ENCODE measurements at regions not wholly inside any gene's neighbourhood (a gene's known extent, or its start where the extent isn't known, plus 50 kb on each side); places are given as distances from the start of the nearest gene placed in this dataset.

DNA sequence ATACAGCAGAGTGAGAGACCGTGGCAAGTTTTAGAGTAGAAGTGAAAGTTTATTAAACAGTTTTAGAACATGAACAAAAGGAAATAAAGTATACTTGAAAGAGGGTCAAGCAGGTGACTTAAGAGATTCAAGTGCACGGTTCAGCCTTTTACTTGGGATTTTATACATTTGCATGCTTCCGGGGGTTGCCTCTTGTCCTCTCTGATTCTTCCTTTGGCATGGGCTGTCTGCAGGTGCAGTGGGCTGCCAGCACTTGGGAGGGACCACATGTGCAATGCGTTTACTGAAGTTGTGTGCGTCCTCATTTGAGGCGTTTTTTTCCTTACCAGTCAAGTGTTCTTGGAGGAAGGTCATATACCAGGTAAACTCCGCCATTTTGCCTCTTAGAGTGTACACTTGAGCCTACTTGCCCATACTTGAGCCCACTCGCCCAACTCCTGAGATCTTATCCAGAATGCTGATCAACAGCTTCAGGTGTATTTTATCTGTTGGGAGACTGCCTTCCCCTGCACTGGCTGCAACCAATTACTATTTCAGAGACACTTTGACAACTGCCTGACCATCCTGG, 195.2 kb downstream of the IRX5 start:
- Histone ChIP-seq H3K18ac (ENCODE audit: low read length) (no peak overlapping the region), H3K23ac (ENCODE audit: low read length) (no peak overlapping the region), H3K4me3 (ENCODE audit: low read depth, low read length) (no peak overlapping the region), H3K36me3 (ENCODE audit: control insufficient read depth in 1 of 2, insufficient read depth in 2 of 2, low read length in 2 of 2) (no peaks in the 10 kb centered on the region), H2AK5ac (ENCODE audit: low read length) (no peak overlapping the region), H2BK12ac (ENCODE audit: low read length) (no peak overlapping the region), H3K27ac (ENCODE audit: low read depth, low read length) (no peak overlapping the region), H3K9me3 (ENCODE audit: insufficient read depth, low read depth, low read length) (no peaks in the 10 kb centered on the region), H3K4me1 (ENCODE audit: control insufficient read depth in 1 of 2, insufficient read depth in 2 of 2, low read length in 2 of 2) (no peaks in the 10 kb centered on the region), H3K27me3 (ENCODE audit: insufficient read depth, low read length) (no peaks in the 10 kb centered on the region), H3K79me2 (ENCODE audit: control insufficient read depth, insufficient read depth, low read length, poor library complexity) (no peaks in the 10 kb centered on the region), H2BK5ac (ENCODE audit: low read depth, low read length, poor library complexity) (no peak overlapping the region), H2BK120ac (ENCODE audit: insufficient read depth, low read length, poor library complexity) (no peak overlapping the region), H3K9ac (ENCODE audit: low read length) (no peak overlapping the region), H3K14ac (ENCODE audit: low read length) (no peak overlapping the region), H3K79me1 (ENCODE audit: low read length) (no peaks in the 10 kb centered on the region), H3K4me2 (ENCODE audit: low read length) (no peak overlapping the region), H3K4ac (ENCODE audit: low read depth, low read length) (no peak overlapping the region), H4K8ac (ENCODE audit: low read depth, low read length) (no peak overlapping the region), H4K12ac (ENCODE audit: low read depth, low read length) (no peak overlapping the region), H4K91ac (ENCODE audit: low read depth, low read length) (no peak overlapping the region), H2AFZ (ENCODE audit: insufficient read depth, low read length, poor library complexity) (no peak overlapping the region)
- no peak for DNase-seq
- no CpG with 5 or more reads among the region's 8 CpGs for WGBS (ENCODE audit: extremely low coverage, insufficient coverage, insufficient read length)

DNA sequence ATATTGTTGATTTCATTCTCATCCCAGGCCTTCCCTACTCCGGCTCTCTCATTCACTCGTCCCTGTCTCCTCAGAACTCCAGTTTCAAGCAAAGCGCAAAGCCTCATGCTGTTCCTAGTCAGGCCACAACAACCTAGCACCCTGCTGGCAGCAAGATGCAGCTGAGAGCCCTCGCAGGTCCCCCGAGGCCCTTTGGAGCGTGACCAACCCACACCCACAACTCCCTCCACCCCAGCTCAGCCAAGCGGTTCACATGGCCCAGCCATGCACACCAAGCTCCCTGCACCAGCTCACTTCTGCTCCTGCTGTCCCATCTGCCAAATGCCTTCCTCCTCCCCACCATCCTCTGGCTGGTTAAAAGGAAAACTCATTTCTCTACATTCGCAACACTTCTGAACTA, 195.8 kb downstream of the IRX5 start:
- no peaks in the 10 kb centered on the region for H3K4me1 ChIP-seq (ENCODE audit: control insufficient read depth in 1 of 2, insufficient read depth in 2 of 2, low read length in 2 of 2)
- no CpG with 5 or more reads among the region's 8 CpGs for WGBS (ENCODE audit: extremely low coverage, insufficient coverage, insufficient read length)

DNA sequence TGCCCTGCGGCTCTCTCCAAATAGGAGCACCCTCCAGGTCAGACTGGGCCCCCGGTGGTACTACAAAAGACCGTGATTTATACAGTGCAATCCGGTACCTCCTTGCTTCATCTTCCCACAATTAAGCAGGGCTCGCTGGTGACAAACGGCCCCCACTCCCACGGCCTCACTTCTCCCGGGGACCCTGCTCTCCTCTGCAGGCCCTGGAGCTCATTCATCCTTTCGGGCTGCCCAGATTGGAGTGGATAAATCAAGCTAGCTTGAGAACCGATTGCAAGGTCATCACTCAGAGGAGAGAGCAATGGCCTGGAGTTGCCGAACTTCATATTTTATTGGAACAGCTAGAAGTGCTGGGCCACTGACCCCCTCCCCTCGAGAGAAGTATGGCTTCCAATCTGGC, 193.5 kb upstream of the IRX6 start:
- Histone ChIP-seq H3K9ac (ENCODE audit: low read length) (no peak overlapping the region), H3K4me3 (ENCODE audit: low read depth, low read length) (no peak overlapping the region), H4K12ac (ENCODE audit: low read depth, low read length) (no peak overlapping the region), H4K91ac (ENCODE audit: low read depth, low read length) (no peak overlapping the region), H2BK12ac (ENCODE audit: low read length) (no peak overlapping the region), H3K4me1 (ENCODE audit: control insufficient read depth in 1 of 2, insufficient read depth in 2 of 2, low read length in 2 of 2) (no peaks in the 10 kb centered on the region), H3K9me3 (ENCODE audit: insufficient read depth, low read depth, low read length) (no peaks in the 10 kb centered on the region), H3K18ac (ENCODE audit: low read length) (no peak overlapping the region), H3K36me3 (ENCODE audit: control insufficient read depth in 1 of 2, insufficient read depth in 2 of 2, low read length in 2 of 2) (no peaks in the 10 kb centered on the region), H2BK120ac (ENCODE audit: insufficient read depth, low read length, poor library complexity) (no peak overlapping the region), H3K79me1 (ENCODE audit: low read length) (no peaks in the 10 kb centered on the region), H3K4ac (ENCODE audit: low read depth, low read length) (no peak overlapping the region), H3K14ac (ENCODE audit: low read length) (no peak overlapping the region), H2BK5ac (ENCODE audit: low read depth, low read length, poor library complexity) (no peak overlapping the region), H2AK5ac (ENCODE audit: low read length) (no peak overlapping the region), H4K8ac (ENCODE audit: low read depth, low read length) (no peak overlapping the region), H3K27ac (ENCODE audit: low read depth, low read length) (no peak overlapping the region), H2AFZ (ENCODE audit: insufficient read depth, low read length, poor library complexity) (no peak overlapping the region), H3K27me3 (ENCODE audit: insufficient read depth, low read length) (no peaks in the 10 kb centered on the region), H3K4me2 (ENCODE audit: low read length) (no peak overlapping the region), H3K79me2 (ENCODE audit: control insufficient read depth, insufficient read depth, low read length, poor library complexity) (no peaks in the 10 kb centered on the region), H3K23ac (ENCODE audit: low read length) (no peak overlapping the region)
- no peak for DNase-seq
- no CpG with 5 or more reads among the region's 12 CpGs for WGBS (ENCODE audit: extremely low coverage, insufficient coverage, insufficient read length)

More for the DNA sequence above, 195.8 kb downstream of the IRX5 start:
- Histone ChIP-seq H3K79me2 (ENCODE audit: control insufficient read depth, insufficient read depth, low read length, poor library complexity) (no peaks in the 10 kb centered on the region), H3K27ac (ENCODE audit: low read depth, low read length) (no peak overlapping the region), H4K91ac (ENCODE audit: low read depth, low read length) (no peak overlapping the region), H3K4me2 (ENCODE audit: low read length) (no peak overlapping the region), H2AFZ (ENCODE audit: insufficient read depth, low read length, poor library complexity) (no peak overlapping the region), H3K18ac (ENCODE audit: low read length) (no peak overlapping the region), H2BK12ac (ENCODE audit: low read length) (no peak overlapping the region), H3K36me3 (ENCODE audit: control insufficient read depth in 1 of 2, insufficient read depth in 2 of 2, low read length in 2 of 2) (no peaks in the 10 kb centered on the region), H4K8ac (ENCODE audit: low read depth, low read length) (no peak overlapping the region), H2BK5ac (ENCODE audit: low read depth, low read length, poor library complexity) (no peak overlapping the region), H4K12ac (ENCODE audit: low read depth, low read length) (no peak overlapping the region), H3K23ac (ENCODE audit: low read length) (no peak overlapping the region), H3K9me3 (ENCODE audit: insufficient read depth, low read depth, low read length) (no peaks in the 10 kb centered on the region), H3K27me3 (ENCODE audit: insufficient read depth, low read length) (no peaks in the 10 kb centered on the region), H3K4me3 (ENCODE audit: low read depth, low read length) (no peak overlapping the region), H3K9ac (ENCODE audit: low read length) (no peak overlapping the region), H3K4ac (ENCODE audit: low read depth, low read length) (no peak overlapping the region), H3K14ac (ENCODE audit: low read length) (no peak overlapping the region), H2AK5ac (ENCODE audit: low read length) (no peak overlapping the region), H3K79me1 (ENCODE audit: low read length) (no peaks in the 10 kb centered on the region), H2BK120ac (ENCODE audit: insufficient read depth, low read length, poor library complexity) (no peak overlapping the region)
- no peak for DNase-seq

DNA sequence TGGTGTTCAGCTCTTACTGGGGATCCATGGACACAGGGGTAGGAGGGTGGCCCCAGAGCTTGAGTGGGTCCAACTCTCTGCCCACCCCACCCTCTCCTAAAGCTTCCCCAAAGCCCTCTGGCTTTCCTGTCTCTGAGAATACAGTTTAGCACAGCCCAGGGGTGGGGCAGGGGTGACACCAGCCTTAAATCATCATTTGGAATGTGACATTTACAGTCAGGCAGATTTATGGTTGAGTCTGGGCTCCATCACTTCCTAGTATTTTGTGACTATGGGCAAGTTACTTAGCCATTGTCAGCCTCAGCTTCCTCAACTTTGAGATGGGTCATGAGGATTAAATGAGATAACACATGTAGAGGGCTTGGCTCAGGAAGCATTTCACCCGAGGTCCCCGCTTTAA, 193.1 kb upstream of the IRX6 start:
- no peak overlapping the region for H3K23ac ChIP-seq (ENCODE audit: low read length)
- H3K4me1 ChIP-seq (ENCODE audit: control insufficient read depth in 1 of 2, insufficient read depth in 2 of 2, low read length in 2 of 2): no peaks in the 10 kb centered on the region
- H4K8ac ChIP-seq (ENCODE audit: low read depth, low read length): no peak overlapping the region
- no peak overlapping the region for H3K4me3 ChIP-seq (ENCODE audit: low read depth, low read length)
- H3K4me2 ChIP-seq (ENCODE audit: low read length): no peak overlapping the region
- H3K79me2 ChIP-seq (ENCODE audit: control insufficient read depth, insufficient read depth, low read length, poor library complexity): no peaks in the 10 kb centered on the region
- H3K9me3 ChIP-seq (ENCODE audit: insufficient read depth, low read depth, low read length): no peaks in the 10 kb centered on the region
- H3K79me1 ChIP-seq (ENCODE audit: low read length): no peaks in the 10 kb centered on the region
- H2BK12ac ChIP-seq (ENCODE audit: low read length): no peak overlapping the region
- H3K4ac ChIP-seq (ENCODE audit: low read depth, low read length): no peak overlapping the region
- H2BK120ac ChIP-seq (ENCODE audit: insufficient read depth, low read length, poor library complexity): no peak overlapping the region
- no peak overlapping the region for H4K91ac ChIP-seq (ENCODE audit: low read depth, low read length)
- H3K14ac ChIP-seq (ENCODE audit: low read length): no peak overlapping the region
- H3K18ac ChIP-seq (ENCODE audit: low read length): no peak overlapping the region
- H3K9ac ChIP-seq (ENCODE audit: low read length): no peak overlapping the region
- no peak overlapping the region for H2BK5ac ChIP-seq (ENCODE audit: low read depth, low read length, poor library complexity)
- no peak for DNase-seq
- no peak overlapping the region for H2AFZ ChIP-seq (ENCODE audit: insufficient read depth, low read length, poor library complexity)
- H4K12ac ChIP-seq (ENCODE audit: low read depth, low read length): no peak overlapping the region
- H3K27me3 ChIP-seq (ENCODE audit: insufficient read depth, low read length): no peaks in the 10 kb centered on the region
- WGBS (ENCODE audit: extremely low coverage, insufficient coverage, insufficient read length): no CpG with 5 or more reads among the region's 2 CpGs
- H3K36me3 ChIP-seq (ENCODE audit: control insufficient read depth in 1 of 2, insufficient read depth in 2 of 2, low read length in 2 of 2): no peaks in the 10 kb centered on the region
- H3K27ac ChIP-seq (ENCODE audit: low read depth, low read length): no peak overlapping the region
- no peak overlapping the region for H2AK5ac ChIP-seq (ENCODE audit: low read length)
